Stimulated activated CD4-positive, alpha-beta T cell treated with anti-CD3 and anti-CD28 coated beads, Interleukin-2, amount 100 ng/mL, for 48 hours (primary cell): ENCODE measurements at regions not wholly inside any gene's neighbourhood (a gene's known extent, or its start where the extent isn't known, plus 50 kb on each side); places are given as distances from the start of the nearest gene placed in this dataset.
"Not testable (repeated sequence)": the region's sequence is repeated elsewhere in the genome, so short reads cannot be mapped to it uniquely, and the experiment has no call there.

Source experiments
- DNase-seq, 2 donors: peaks; one replicate each; pipeline ENCODE4 v3.0.0-alpha.2; 2020

GRCh38 chr20:48375804-48376203 lies 452.0 kb downstream of the PREX1 start:
- no peak for DNase-seq

- no peak for DNase-seq
Measured at GRCh38 chr20:48374991-48375595, 452.7 kb downstream of the PREX1 start.

GRCh38 chr20:48374031-48374907 lies 453.5 kb downstream of the PREX1 start:
- DNase-seq = not testable (repeated sequence)

- no peak for DNase-seq
Measured at GRCh38 chr20:48373555-48373934, 454.3 kb downstream of the PREX1 start.

- not testable (repeated sequence) for DNase-seq
Measured at GRCh38 chr20:48372851-48373554, 454.8 kb downstream of the PREX1 start.

GRCh38 chr20:48371211-48371610 lies 456.6 kb downstream of the PREX1 start:
- DNase-seq = no peak

- DNase-seq = not testable (repeated sequence)
Measured at GRCh38 chr20:48368580-48369021, 459.2 kb downstream of the PREX1 start.

GRCh38 chr20:48367541-48368358 lies 460.0 kb downstream of the PREX1 start:
- DNase-seq = not testable (repeated sequence)

GRCh38 chr20:48366230-48366629 lies 461.6 kb downstream of the PREX1 start:
- DNase-seq = no peak

- DNase-seq = no peak
Measured at GRCh38 chr20:48364688-48365421, 462.9 kb downstream of the PREX1 start.

- no peak for DNase-seq
Measured at GRCh38 chr20:48364055-48364454, 463.7 kb downstream of the PREX1 start.

GRCh38 chr20:48360342-48360975 lies 467.3 kb downstream of the PREX1 start:
- DNase-seq = no peak

- no peak for DNase-seq
Measured at GRCh38 chr20:48359692-48360341, 468.0 kb downstream of the PREX1 start.

- DNase-seq = not testable (repeated sequence)
Measured at GRCh38 chr20:48359055-48359390, 468.8 kb downstream of the PREX1 start.

- no peak for DNase-seq
Measured at GRCh38 chr20:48358176-48359054, 469.4 kb downstream of the PREX1 start.

- DNase-seq = no peak
Measured at GRCh38 chr20:48357714-48358113, 470.1 kb downstream of the PREX1 start.

- DNase-seq = no peak
Measured at GRCh38 chr20:48354903-48355302, 472.9 kb downstream of the PREX1 start.

GRCh38 chr20:48354320-48354876 lies 473.4 kb downstream of the PREX1 start:
- no peak for DNase-seq

- DNase-seq = no peak
Measured at GRCh38 chr20:48352628-48353027, 475.2 kb downstream of the PREX1 start.

- no peak for DNase-seq
Measured at GRCh38 chr20:48352042-48352441, 475.8 kb downstream of the PREX1 start.
